ENCODE measurements at regions not wholly inside any gene's neighbourhood (a gene's known extent, or its start where the extent isn't known, plus 50 kb on each side); places are given as distances from the start of the nearest gene placed in this dataset.

- H3K27me3 ChIP-seq (ENCODE audit: control insufficient read depth, insufficient read depth, low read length): no peaks in the 10 kb centered on the region
- H3K9me3 ChIP-seq (ENCODE audit: control insufficient read depth, insufficient read depth, low read length): no peaks in the 10 kb centered on the region
- H3K9ac ChIP-seq (ENCODE audit: low read depth, low read length): no peak overlapping the region
- no peaks in the 10 kb centered on the region for H3K36me3 ChIP-seq (ENCODE audit: control insufficient read depth, insufficient read depth, low read length)
- no peaks in the 10 kb centered on the region for H3K4me1 ChIP-seq (ENCODE audit: control insufficient read depth, insufficient read depth, low read length)
- H3K4me3 ChIP-seq (ENCODE audit: low read depth, low read length): no peak overlapping the region
Measured at GRCh38 chr2:65711863-65712262, 279.5 kb upstream of the SPRED2 start.

GRCh38 chr2:65710779-65711295, 278.4 kb upstream of the SPRED2 start:
- H3K4me1 ChIP-seq (ENCODE audit: control insufficient read depth, insufficient read depth, low read length): no peaks in the 10 kb centered on the region
- no peak overlapping the region for H3K4me3 ChIP-seq (ENCODE audit: low read depth, low read length)
- H3K9ac ChIP-seq (ENCODE audit: low read depth, low read length): no peak overlapping the region
- H3K36me3 ChIP-seq (ENCODE audit: control insufficient read depth, insufficient read depth, low read length): no peaks in the 10 kb centered on the region
- H3K9me3 ChIP-seq (ENCODE audit: control insufficient read depth, insufficient read depth, low read length): no peaks in the 10 kb centered on the region
- H3K27me3 ChIP-seq (ENCODE audit: control insufficient read depth, insufficient read depth, low read length): no peaks in the 10 kb centered on the region

GRCh38 chr2:65710356-65710755, 278.0 kb upstream of the SPRED2 start:
- no peaks in the 10 kb centered on the region for H3K9me3 ChIP-seq (ENCODE audit: control insufficient read depth, insufficient read depth, low read length)
- no peaks in the 10 kb centered on the region for H3K4me1 ChIP-seq (ENCODE audit: control insufficient read depth, insufficient read depth, low read length)
- H3K4me3 ChIP-seq (ENCODE audit: low read depth, low read length): no peak overlapping the region
- no peaks in the 10 kb centered on the region for H3K27me3 ChIP-seq (ENCODE audit: control insufficient read depth, insufficient read depth, low read length)
- no peaks in the 10 kb centered on the region for H3K36me3 ChIP-seq (ENCODE audit: control insufficient read depth, insufficient read depth, low read length)
- no peak overlapping the region for H3K9ac ChIP-seq (ENCODE audit: low read depth, low read length)

- Histone ChIP-seq H3K9me3 (ENCODE audit: control insufficient read depth, insufficient read depth, low read length) (no peaks in the 10 kb centered on the region), H3K9ac (ENCODE audit: low read depth, low read length) (no peak overlapping the region), H3K36me3 (ENCODE audit: control insufficient read depth, insufficient read depth, low read length) (no peaks in the 10 kb centered on the region), H3K4me3 (ENCODE audit: low read depth, low read length) (no peak overlapping the region), H3K27me3 (ENCODE audit: control insufficient read depth, insufficient read depth, low read length) (no peaks in the 10 kb centered on the region), H3K4me1 (ENCODE audit: control insufficient read depth, insufficient read depth, low read length) (no peaks in the 10 kb centered on the region)
Measured at GRCh38 chr2:65708086-65708485, 275.7 kb upstream of the SPRED2 start.

- H3K9ac ChIP-seq (ENCODE audit: low read depth, low read length): no peak overlapping the region
- no peak overlapping the region for H3K4me3 ChIP-seq (ENCODE audit: low read depth, low read length)
- no peaks in the 10 kb centered on the region for H3K36me3 ChIP-seq (ENCODE audit: control insufficient read depth, insufficient read depth, low read length)
- no peaks in the 10 kb centered on the region for H3K9me3 ChIP-seq (ENCODE audit: control insufficient read depth, insufficient read depth, low read length)
- no peaks in the 10 kb centered on the region for H3K4me1 ChIP-seq (ENCODE audit: control insufficient read depth, insufficient read depth, low read length)
- H3K27me3 ChIP-seq (ENCODE audit: control insufficient read depth, insufficient read depth, low read length): no peaks in the 10 kb centered on the region
Measured at GRCh38 chr2:65706411-65706810, 274.0 kb upstream of the SPRED2 start.

GRCh38 chr2:65701191-65701590, 268.8 kb upstream of the SPRED2 start:
- Histone ChIP-seq H3K36me3 (ENCODE audit: control insufficient read depth, insufficient read depth, low read length) (no peaks in the 10 kb centered on the region), H3K4me1 (ENCODE audit: control insufficient read depth, insufficient read depth, low read length) (no peaks in the 10 kb centered on the region), H3K9ac (ENCODE audit: low read depth, low read length) (no peak overlapping the region), H3K27me3 (ENCODE audit: control insufficient read depth, insufficient read depth, low read length) (no peaks in the 10 kb centered on the region), H3K9me3 (ENCODE audit: control insufficient read depth, insufficient read depth, low read length) (no peaks in the 10 kb centered on the region), H3K4me3 (ENCODE audit: low read depth, low read length) (no peak overlapping the region)

- Histone ChIP-seq H3K4me3 (ENCODE audit: low read depth, low read length) (no peak overlapping the region), H3K9ac (ENCODE audit: low read depth, low read length) (no peak overlapping the region), H3K27me3 (ENCODE audit: control insufficient read depth, insufficient read depth, low read length) (no peaks in the 10 kb centered on the region), H3K4me1 (ENCODE audit: control insufficient read depth, insufficient read depth, low read length) (no peaks in the 10 kb centered on the region), H3K36me3 (ENCODE audit: control insufficient read depth, insufficient read depth, low read length) (no peaks in the 10 kb centered on the region), H3K9me3 (ENCODE audit: control insufficient read depth, insufficient read depth, low read length) (no peaks in the 10 kb centered on the region)
Measured at GRCh38 chr2:65700720-65701119, 268.3 kb upstream of the SPRED2 start.

- Histone ChIP-seq H3K9me3 (ENCODE audit: control insufficient read depth, insufficient read depth, low read length) (no peaks in the 10 kb centered on the region), H3K4me1 (ENCODE audit: control insufficient read depth, insufficient read depth, low read length) (no peaks in the 10 kb centered on the region), H3K9ac (ENCODE audit: low read depth, low read length) (no peak overlapping the region), H3K27me3 (ENCODE audit: control insufficient read depth, insufficient read depth, low read length) (no peaks in the 10 kb centered on the region), H3K4me3 (ENCODE audit: low read depth, low read length) (no peak overlapping the region), H3K36me3 (ENCODE audit: control insufficient read depth, insufficient read depth, low read length) (no peaks in the 10 kb centered on the region)
Measured at GRCh38 chr2:65700004-65700651, 267.7 kb upstream of the SPRED2 start.

GRCh38 chr2:65691816-65692215, 259.4 kb upstream of the SPRED2 start:
- H3K4me1 ChIP-seq (ENCODE audit: control insufficient read depth, insufficient read depth, low read length): no peaks in the 10 kb centered on the region
- no peaks in the 10 kb centered on the region for H3K9me3 ChIP-seq (ENCODE audit: control insufficient read depth, insufficient read depth, low read length)
- H3K27me3 ChIP-seq (ENCODE audit: control insufficient read depth, insufficient read depth, low read length): no peaks in the 10 kb centered on the region
- H3K9ac ChIP-seq (ENCODE audit: low read depth, low read length): no peak overlapping the region
- no peaks in the 10 kb centered on the region for H3K36me3 ChIP-seq (ENCODE audit: control insufficient read depth, insufficient read depth, low read length)
- no peak overlapping the region for H3K4me3 ChIP-seq (ENCODE audit: low read depth, low read length)

- Histone ChIP-seq H3K9ac (ENCODE audit: low read depth, low read length) (no peak overlapping the region), H3K36me3 (ENCODE audit: control insufficient read depth, insufficient read depth, low read length) (no peaks in the 10 kb centered on the region), H3K4me3 (ENCODE audit: low read depth, low read length) (no peak overlapping the region), H3K9me3 (ENCODE audit: control insufficient read depth, insufficient read depth, low read length) (no peaks in the 10 kb centered on the region), H3K27me3 (ENCODE audit: control insufficient read depth, insufficient read depth, low read length) (no peaks in the 10 kb centered on the region), H3K4me1 (ENCODE audit: control insufficient read depth, insufficient read depth, low read length) (no peaks in the 10 kb centered on the region)
Measured at GRCh38 chr2:65688141-65688886, 255.9 kb upstream of the SPRED2 start.

- Histone ChIP-seq H3K27me3 (ENCODE audit: control insufficient read depth, insufficient read depth, low read length) (no peaks in the 10 kb centered on the region), H3K9me3 (ENCODE audit: control insufficient read depth, insufficient read depth, low read length) (no peaks in the 10 kb centered on the region), H3K36me3 (ENCODE audit: control insufficient read depth, insufficient read depth, low read length) (no peaks in the 10 kb centered on the region), H3K9ac (ENCODE audit: low read depth, low read length) (no peak overlapping the region), H3K4me1 (ENCODE audit: control insufficient read depth, insufficient read depth, low read length) (no peaks in the 10 kb centered on the region), H3K4me3 (ENCODE audit: low read depth, low read length) (no peak overlapping the region)
Measured at GRCh38 chr2:65687614-65688013, 255.2 kb upstream of the SPRED2 start.

GRCh38 chr2:65686928-65687521, 254.6 kb upstream of the SPRED2 start:
- Histone ChIP-seq H3K27me3 (ENCODE audit: control insufficient read depth, insufficient read depth, low read length) (no peaks in the 10 kb centered on the region), H3K4me1 (ENCODE audit: control insufficient read depth, insufficient read depth, low read length) (no peaks in the 10 kb centered on the region), H3K36me3 (ENCODE audit: control insufficient read depth, insufficient read depth, low read length) (no peaks in the 10 kb centered on the region), H3K9ac (ENCODE audit: low read depth, low read length) (no peak overlapping the region), H3K9me3 (ENCODE audit: control insufficient read depth, insufficient read depth, low read length) (no peaks in the 10 kb centered on the region), H3K4me3 (ENCODE audit: low read depth, low read length) (no peak overlapping the region)
